ENCODE measurements at regions not wholly inside any gene's neighbourhood (a gene's known extent, or its start where the extent isn't known, plus 50 kb on each side); places are given as distances from the start of the nearest gene placed in this dataset.
"Not testable (repeated sequence)": the region's sequence is repeated elsewhere in the genome, so short reads cannot be mapped to it uniquely, and the experiment has no call there.

- not testable (repeated sequence) for TF ChIP-seq CTCF (IDR thresholded peaks at IDR 0.05 in 4 of 5, conservative IDR thresholded peaks at IDR 0.05 in 1 of 5); POLR2A (IDR thresholded peaks at IDR 0.05)
Observed at GRCh38 chr1:31490596-31490995, 77.6 kb downstream of the SERINC2 start.
